Stimulated activated naive CD8-positive, alpha-beta T cell treated with anti-CD3 and anti-CD28 coated beads, Interleukin-15, amount 100 ng/mL, for 72 hours (primary cell): ENCODE measurements at regions not wholly inside any gene's neighbourhood (a gene's known extent, or its start where the extent isn't known, plus 50 kb on each side); places are given as distances from the start of the nearest gene placed in this dataset.
"Not testable (repeated sequence)": the region's sequence is repeated elsewhere in the genome, so short reads cannot be mapped to it uniquely, and the experiment has no call there.

ENCODE experiments used
- ATAC-seq: fragments of 150-1000 bp; cut with Tn5 transposase; 2 replicates; pipeline ENCODE4 v1.10.0; 2021; ENCODE audit warnings: mild to moderate bottlenecking, moderate library complexity
- DNase-seq, 2 donors: peaks; one replicate each; pipeline ENCODE4 v3.0.0; 2021 to 2022
- H3K27ac Mint-ChIP-seq, 2 donors: one replicate each; pipeline ENCODE4 v1.8.0; 2022; ENCODE audit warnings: mild to moderate bottlenecking in 2 of 2, mixed read lengths in 2 of 2, moderate library complexity in 2 of 2
- H3K27me3 Mint-ChIP-seq: one replicate; pipeline ENCODE4 v1.8.0; 2022; ENCODE audit warnings: mixed read lengths
- H3K4me1 Mint-ChIP-seq: one replicate; pipeline ENCODE4 v1.8.0; 2022; ENCODE audit warnings: mild to moderate bottlenecking, mixed read lengths
- H3K4me3 Mint-ChIP-seq, 2 donors: one replicate each; pipeline ENCODE4 v1.8.0; 2022; ENCODE audit warnings: mild to moderate bottlenecking in 2 of 2, mixed read lengths in 2 of 2, moderate library complexity in 1 of 2
- H3K9me3 Mint-ChIP-seq, 2 donors: one replicate each; pipeline ENCODE4 v1.8.0; 2022; ENCODE audit warnings: mixed read lengths in 2 of 2

GRCh38 chrX:132302687-132303086 lies 83.4 kb upstream of the RAP2C start:
- H3K9me3 Mint-ChIP-seq, ATAC-seq, H3K4me1 Mint-ChIP-seq, H3K4me3 Mint-ChIP-seq, H3K27me3 Mint-ChIP-seq, DNase-seq, H3K27ac Mint-ChIP-seq: not testable (repeated sequence)

- Mint-ChIP-seq H3K4me3 (no peak overlapping the region), H3K27me3 (no peaks in the 10 kb centered on the region), H3K9me3 (no peaks in the 10 kb centered on the region), H3K27ac (no peak overlapping the region), H3K4me1 (no peaks in the 10 kb centered on the region)
- DNase-seq: no peak
- no peak for ATAC-seq
Observed at GRCh38 chrX:132294776-132295495, 75.7 kb upstream of the RAP2C start.

- Mint-ChIP-seq H3K27me3 (no peaks in the 10 kb centered on the region), H3K4me1 (no peaks in the 10 kb centered on the region), H3K4me3 (no peak overlapping the region), H3K9me3 (no peaks in the 10 kb centered on the region), H3K27ac (no peak overlapping the region)
- no peak for DNase-seq
- no peak for ATAC-seq
Observed at GRCh38 chrX:132294192-132294591, 74.9 kb upstream of the RAP2C start.

GRCh38 chrX:132292793-132293192 lies 73.5 kb upstream of the RAP2C start:
- no peaks in the 10 kb centered on the region for H3K9me3 Mint-ChIP-seq
- H3K27me3 Mint-ChIP-seq: no peaks in the 10 kb centered on the region
- H3K4me3 Mint-ChIP-seq: no peak overlapping the region
- H3K27ac Mint-ChIP-seq: no peak overlapping the region
- no peak for ATAC-seq
- DNase-seq: peak in 1 of 2 donors; percentile 3
- H3K4me1 Mint-ChIP-seq: no peaks in the 10 kb centered on the region

GRCh38 chrX:132277953-132278614 lies 58.8 kb upstream of the RAP2C start:
- ATAC-seq (no peak), DNase-seq (no peak)
- no peaks in the 10 kb centered on the region for H3K4me1 Mint-ChIP-seq
- no peak overlapping the region for H3K4me3 Mint-ChIP-seq
- no peaks in the 10 kb centered on the region for H3K9me3 Mint-ChIP-seq
- no peak overlapping the region for H3K27ac Mint-ChIP-seq
- H3K27me3 Mint-ChIP-seq: no peaks in the 10 kb centered on the region

GRCh38 chrX:132272826-132273225 lies 53.6 kb upstream of the RAP2C start:
- Mint-ChIP-seq H3K27ac (no peak overlapping the region), H3K4me1 (peaks cover 14% of the 10 kb centered on the region), H3K27me3 (no peaks in the 10 kb centered on the region), H3K4me3 (no peak overlapping the region), H3K9me3 (no peaks in the 10 kb centered on the region)
- DNase-seq: no peak
- no peak for ATAC-seq

- peaks cover 24% of the 10 kb centered on the region for H3K4me1 Mint-ChIP-seq
- no peaks in the 10 kb centered on the region for H3K9me3 Mint-ChIP-seq
- no peak overlapping the region for H3K4me3 Mint-ChIP-seq
- DNase-seq (no peak), ATAC-seq (no peak)
- H3K27ac Mint-ChIP-seq: no peak overlapping the region
- H3K27me3 Mint-ChIP-seq: no peaks in the 10 kb centered on the region
Observed at GRCh38 chrX:132271311-132271778, 52.1 kb upstream of the RAP2C start.

GRCh38 chrX:132270699-132271098 lies 51.5 kb upstream of the RAP2C start:
- H3K27me3 Mint-ChIP-seq: no peaks in the 10 kb centered on the region
- H3K27ac Mint-ChIP-seq: no peak overlapping the region
- no peak overlapping the region for H3K4me3 Mint-ChIP-seq
- H3K4me1 Mint-ChIP-seq: peaks cover 25% of the 10 kb centered on the region
- no peaks in the 10 kb centered on the region for H3K9me3 Mint-ChIP-seq
- DNase-seq (no peak), ATAC-seq (no peak)

- H3K27me3 Mint-ChIP-seq: no peaks in the 10 kb centered on the region
- peaks cover 25% of the 10 kb centered on the region for H3K4me1 Mint-ChIP-seq
- DNase-seq (no peak), ATAC-seq (no peak)
- peak overlapping the region in 1 of 2 donors; percentile 29 for H3K27ac Mint-ChIP-seq
- no peak overlapping the region for H3K4me3 Mint-ChIP-seq
- H3K9me3 Mint-ChIP-seq: no peaks in the 10 kb centered on the region
Observed at GRCh38 chrX:132270021-132270420, 50.8 kb upstream of the RAP2C start.
